Globus pallidus (tissue), 1 donor: ENCODE measurements at regions not wholly inside any gene's neighbourhood (a gene's known extent, or its start where the extent isn't known, plus 50 kb on each side); places are given as distances from the start of the nearest gene placed in this dataset.

Experiments used
- DNase-seq: peaks from one replicate; pipeline ENCODE4 v3.0.0-alpha.2; 2015; ENCODE audit warnings: low spot score

- no peak for DNase-seq
These were observed 51.0 kb downstream of the FAT4 start for GRCh38 chr4:125365731-125366130.

GRCh38 chr4:125368146-125368545, 53.4 kb downstream of the FAT4 start:
- no peak for DNase-seq

- DNase-seq = no peak
These were observed 53.9 kb downstream of the FAT4 start for GRCh38 chr4:125368671-125369081.

- DNase-seq = no peak
These were observed 54.3 kb downstream of the FAT4 start for GRCh38 chr4:125369098-125369497.

- no peak for DNase-seq
These were observed 55.7 kb downstream of the FAT4 start for GRCh38 chr4:125370478-125370877.

GRCh38 chr4:125382995-125383394, 68.2 kb downstream of the FAT4 start:
- DNase-seq = no peak

- DNase-seq = no peak
These were observed 73.0 kb downstream of the FAT4 start for GRCh38 chr4:125387770-125388169.

GRCh38 chr4:125388613-125389012, 73.9 kb downstream of the FAT4 start:
- no peak for DNase-seq

- no peak for DNase-seq
These were observed 75.0 kb downstream of the FAT4 start for GRCh38 chr4:125389713-125390112.

- no peak for DNase-seq
These were observed 75.4 kb downstream of the FAT4 start for GRCh38 chr4:125390126-125390525.

GRCh38 chr4:125390727-125391126, 76.0 kb downstream of the FAT4 start:
- DNase-seq = no peak

GRCh38 chr4:125392694-125393093, 77.9 kb downstream of the FAT4 start:
- no peak for DNase-seq

GRCh38 chr4:125393825-125394224, 79.1 kb downstream of the FAT4 start:
- DNase-seq = no peak

- DNase-seq = no peak
These were observed 82.5 kb downstream of the FAT4 start for GRCh38 chr4:125397226-125397625.

GRCh38 chr4:125398263-125399002, 83.7 kb downstream of the FAT4 start:
- no peak for DNase-seq

GRCh38 chr4:125400756-125401155, 86.0 kb downstream of the FAT4 start:
- DNase-seq = no peak

GRCh38 chr4:125401784-125402183, 87.0 kb downstream of the FAT4 start:
- no peak for DNase-seq

GRCh38 chr4:125420526-125420925, 105.8 kb downstream of the FAT4 start:
- DNase-seq = no peak

- DNase-seq = no peak
These were observed 106.8 kb downstream of the FAT4 start for GRCh38 chr4:125421547-125421946.

- no peak for DNase-seq
These were observed 108.4 kb downstream of the FAT4 start for GRCh38 chr4:125423124-125423523.

- DNase-seq = no peak
These were observed 114.1 kb downstream of the FAT4 start for GRCh38 chr4:125428832-125429231.

GRCh38 chr4:125430086-125430485, 115.3 kb downstream of the FAT4 start:
- DNase-seq = no peak

- peak; percentile 69 for DNase-seq
These were observed 117.3 kb downstream of the FAT4 start for GRCh38 chr4:125432078-125432477.

- DNase-seq = no peak
These were observed 118.7 kb downstream of the FAT4 start for GRCh38 chr4:125433453-125433852.
